Fibroblast of upper back skin (primary cell): ENCODE measurements at regions not wholly inside any gene's neighbourhood (a gene's known extent, or its start where the extent isn't known, plus 50 kb on each side); places are given as distances from the start of the nearest gene placed in this dataset.

Source experiments
- DNase-seq: peaks from one replicate; pipeline ENCODE4 v3.0.0-alpha.2; 2013

GRCh38 chr18:51955136-51955535 lies 384.9 kb upstream of the DCC start:
- DNase-seq = no peak

- no peak for DNase-seq
Observed at GRCh38 chr18:51957001-51957400, 383.0 kb upstream of the DCC start.

- no peak for DNase-seq
Observed at GRCh38 chr18:51980101-51980500, 359.9 kb upstream of the DCC start.

- DNase-seq = no peak
Observed at GRCh38 chr18:51988277-51988676, 351.7 kb upstream of the DCC start.

GRCh38 chr18:51997129-51997528 lies 342.9 kb upstream of the DCC start:
- no peak for DNase-seq

GRCh38 chr18:51998066-51998465 lies 341.9 kb upstream of the DCC start:
- DNase-seq = no peak

GRCh38 chr18:51998711-51999110 lies 341.3 kb upstream of the DCC start:
- DNase-seq = no peak

- no peak for DNase-seq
Observed at GRCh38 chr18:51999351-51999750, 340.6 kb upstream of the DCC start.

- DNase-seq = no peak
Observed at GRCh38 chr18:52000435-52000834, 339.6 kb upstream of the DCC start.

- no peak for DNase-seq
Observed at GRCh38 chr18:52001106-52001505, 338.9 kb upstream of the DCC start.

- DNase-seq = no peak
Observed at GRCh38 chr18:52002600-52002999, 337.4 kb upstream of the DCC start.

- peak; percentile 0 for DNase-seq
Observed at GRCh38 chr18:52007105-52007504, 332.9 kb upstream of the DCC start.

GRCh38 chr18:52008330-52008729 lies 331.7 kb upstream of the DCC start:
- no peak for DNase-seq

- DNase-seq = no peak
Observed at GRCh38 chr18:52008736-52009135, 331.3 kb upstream of the DCC start.

GRCh38 chr18:52009958-52010357 lies 330.0 kb upstream of the DCC start:
- no peak for DNase-seq

- DNase-seq = peak; percentile 1
Observed at GRCh38 chr18:52045946-52046675, 293.9 kb upstream of the DCC start.

GRCh38 chr18:52046842-52047241 lies 293.2 kb upstream of the DCC start:
- no peak for DNase-seq

GRCh38 chr18:52054324-52054723 lies 285.7 kb upstream of the DCC start:
- DNase-seq = peak; percentile 32

- DNase-seq = no peak
Observed at GRCh38 chr18:52060607-52061304, 279.2 kb upstream of the DCC start.

- no peak for DNase-seq
Observed at GRCh38 chr18:52063923-52064322, 276.1 kb upstream of the DCC start.

GRCh38 chr18:52069201-52069600 lies 270.8 kb upstream of the DCC start:
- DNase-seq = no peak

GRCh38 chr18:52070291-52070756 lies 269.7 kb upstream of the DCC start:
- DNase-seq = no peak

GRCh38 chr18:52077251-52077983 lies 262.6 kb upstream of the DCC start:
- no peak for DNase-seq

GRCh38 chr18:52082246-52082645 lies 257.8 kb upstream of the DCC start:
- DNase-seq = peak; percentile 0
